HG02981 (cell line): ENCODE measurements at regions not wholly inside any gene's neighbourhood (a gene's known extent, or its start where the extent isn't known, plus 50 kb on each side); places are given as distances from the start of the nearest gene placed in this dataset.
"Not testable (repeated sequence)": the region's sequence is repeated elsewhere in the genome, so short reads cannot be mapped to it uniquely, and the experiment has no call there.

Experiments
- ATAC-seq: cut with Tn5 transposase; IDR thresholded peaks from one replicate; pipeline ENCODE4 v1.9.1; 2021; ENCODE audit warnings: mild to moderate bottlenecking, moderate library complexity; ENCODE audit not compliant: unreplicated experiment

GRCh38 chr17:62160816-62161215 is 95.7 kb upstream of the MED13 start:
- no peak for ATAC-seq

GRCh38 chr17:62159994-62160393 is 94.9 kb upstream of the MED13 start:
- ATAC-seq, result no peak

GRCh38 chr17:62156949-62157348 is 91.9 kb upstream of the MED13 start:
- ATAC-seq, result no peak

- ATAC-seq, result no peak
These were observed 89.8 kb upstream of the MED13 start for GRCh38 chr17:62154909-62155308.

DNA sequence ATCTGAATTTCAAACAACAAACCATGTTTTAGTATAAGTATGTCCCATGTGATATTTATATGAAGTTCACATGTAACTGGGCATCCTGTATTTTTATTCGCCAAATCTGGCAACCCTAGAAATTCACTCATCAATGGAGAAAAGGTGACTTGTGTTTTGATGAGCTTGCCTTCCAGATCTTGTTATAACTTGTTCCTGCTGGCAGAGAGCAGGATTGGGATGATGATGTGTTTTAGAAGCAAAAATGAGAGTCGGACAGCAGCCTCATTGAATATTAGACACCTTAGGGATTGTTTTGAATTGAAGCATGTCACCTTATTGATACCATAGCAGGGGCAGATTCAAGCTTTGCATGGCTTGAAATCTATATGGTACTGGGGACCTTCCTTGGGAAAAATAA is 85.4 kb upstream of the MED13 start:
- no peak for ATAC-seq

- ATAC-seq, result no peak
These were observed 84.9 kb upstream of the MED13 start for GRCh38 chr17:62149961-62150360.

DNA sequence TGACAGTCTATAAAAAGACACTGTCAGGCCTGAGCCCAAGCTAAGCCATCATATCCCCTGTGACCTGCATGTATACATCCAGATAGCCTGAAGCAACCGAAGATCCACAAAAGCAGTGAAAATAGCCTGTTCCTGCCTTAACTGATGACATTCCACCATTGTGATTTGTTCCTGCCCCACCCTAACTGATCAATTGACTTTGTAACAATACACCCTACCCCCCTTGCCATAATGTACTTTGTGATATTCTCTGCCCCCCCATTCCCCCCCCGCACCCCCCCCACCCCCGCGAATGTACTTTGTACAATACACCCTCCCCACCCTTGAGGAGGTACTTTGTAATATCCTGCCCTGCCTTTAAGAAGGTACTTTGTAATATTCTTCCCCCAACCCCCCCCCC is 82.2 kb upstream of the MED13 start:
- no peak for ATAC-seq

GRCh38 chr17:62140836-62141235 is 75.8 kb upstream of the MED13 start:
- no peak for ATAC-seq

- no peak for ATAC-seq
These were observed 75.3 kb upstream of the MED13 start for GRCh38 chr17:62140376-62140775.

- ATAC-seq, result not testable (repeated sequence)
These were observed 74.7 kb upstream of the MED13 start for GRCh38 chr17:62139690-62140354.

GRCh38 chr17:62139141-62139540 is 74.1 kb upstream of the MED13 start:
- ATAC-seq, result no peak

DNA sequence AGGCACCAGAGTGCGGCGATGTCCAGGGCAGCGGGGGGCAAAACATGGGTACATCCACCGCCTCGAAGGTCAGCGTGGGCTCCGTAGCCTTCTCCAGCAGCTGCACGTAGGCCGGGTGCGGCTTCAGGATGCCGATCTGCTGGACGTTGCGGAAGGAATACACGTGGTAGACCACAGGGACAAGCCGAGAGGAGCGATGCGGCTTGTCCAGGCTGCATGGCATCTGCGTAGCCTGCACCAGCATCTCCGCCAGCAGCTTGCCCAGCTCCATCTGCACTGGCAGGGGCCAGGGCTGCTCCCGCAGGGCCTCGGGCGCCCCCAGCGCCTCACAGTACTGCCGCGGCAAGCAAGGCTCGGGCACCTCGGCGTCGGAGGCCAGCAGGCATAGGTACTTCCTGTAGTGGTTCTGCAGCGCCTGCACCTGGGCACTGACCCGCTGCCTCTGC is 73.6 kb upstream of the MED13 start:
- ATAC-seq, result not testable (repeated sequence)

GRCh38 chr17:62137734-62138624 is 72.9 kb upstream of the MED13 start:
- ATAC-seq, result not testable (repeated sequence)

- ATAC-seq, result not testable (repeated sequence)
These were observed 72.1 kb upstream of the MED13 start for GRCh38 chr17:62137013-62137733.

DNA sequence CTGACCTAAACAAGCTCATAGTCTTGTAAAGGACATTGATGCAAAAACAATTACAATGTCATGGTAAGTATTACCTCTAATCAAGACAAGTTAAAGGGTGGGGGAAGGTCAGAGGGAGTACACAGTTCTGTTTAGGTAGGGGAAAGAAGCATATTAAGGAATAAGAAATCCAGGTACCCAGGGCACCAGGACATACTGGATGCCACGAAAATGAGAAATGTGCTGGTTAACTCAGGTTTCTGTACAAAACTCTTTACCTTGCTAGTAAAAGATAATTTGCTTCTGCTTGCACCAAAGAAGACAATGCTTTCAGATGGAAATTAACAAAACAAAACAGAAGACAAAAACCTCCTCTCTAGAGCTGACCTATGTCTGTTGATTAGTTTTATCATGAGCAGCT is 70.7 kb upstream of the MED13 start:
- no peak for ATAC-seq

- not testable (repeated sequence) for ATAC-seq
These were observed 70.0 kb upstream of the MED13 start for GRCh38 chr17:62135096-62135495.

DNA sequence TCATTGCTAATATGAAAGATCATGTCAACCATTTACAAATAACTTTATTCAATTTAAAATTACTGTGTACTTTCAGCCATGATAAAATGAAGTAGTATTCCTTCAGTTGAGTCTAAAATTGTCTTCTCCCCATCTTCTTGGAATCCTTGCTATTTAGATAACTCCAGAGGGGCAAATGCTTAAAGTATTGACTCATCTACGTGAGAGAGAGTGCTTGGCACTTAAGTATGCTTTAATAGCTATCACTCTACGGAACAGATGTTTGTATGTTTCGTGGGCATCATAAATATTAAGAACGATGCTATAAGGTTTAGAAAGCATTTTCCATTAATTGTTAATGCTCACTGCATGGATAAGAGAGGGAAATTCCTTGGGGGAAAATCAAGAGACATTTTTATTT is 69.3 kb upstream of the MED13 start:
- ATAC-seq, result no peak

DNA sequence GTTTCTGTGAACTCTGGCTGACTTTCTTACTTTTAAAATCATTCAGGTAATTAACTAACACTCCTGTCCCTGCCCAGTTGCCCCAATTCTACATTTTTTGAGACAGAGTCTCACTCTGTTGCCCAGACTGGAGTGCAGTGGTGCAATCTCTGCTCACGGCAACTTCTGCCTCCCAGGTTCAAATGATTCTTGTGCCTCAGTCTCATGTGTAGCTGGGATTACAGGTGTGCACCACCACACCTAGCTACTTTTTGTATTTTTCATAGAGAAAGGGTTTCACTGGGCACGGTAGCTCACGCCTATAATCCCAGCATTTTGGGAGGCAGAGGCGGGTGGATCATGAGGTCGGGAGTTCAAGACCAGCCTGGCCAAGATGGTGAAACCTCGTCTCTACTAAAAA is 66.2 kb upstream of the MED13 start:
- ATAC-seq, result not testable (repeated sequence)

- ATAC-seq, result no peak
These were observed 65.7 kb upstream of the MED13 start for GRCh38 chr17:62130739-62131138.

DNA sequence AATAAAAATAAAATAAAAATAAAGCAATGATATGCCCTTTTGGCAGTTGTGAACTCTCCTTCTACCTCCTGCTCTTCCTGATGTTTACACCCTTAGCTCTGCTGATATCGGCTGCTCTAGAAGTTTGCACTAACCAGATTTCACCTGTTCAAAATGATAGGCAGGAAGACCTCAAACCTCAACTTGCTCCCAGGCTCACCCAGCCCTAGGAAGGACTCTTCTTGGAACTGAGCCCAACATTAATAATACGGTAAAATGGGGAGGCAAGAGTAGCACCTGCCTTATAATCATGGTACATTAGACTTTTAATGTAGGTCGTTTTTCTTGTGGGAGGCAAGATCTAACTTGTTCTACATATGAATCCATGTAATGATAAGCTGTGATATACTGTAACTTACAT is 61.2 kb upstream of the MED13 start:
- ATAC-seq, result no peak

- no peak for ATAC-seq
These were observed 60.2 kb upstream of the MED13 start for GRCh38 chr17:62125307-62125706.
